Astrocyte (in vitro differentiated cells and primary cell): ENCODE measurements at regions not wholly inside any gene's neighbourhood (a gene's known extent, or its start where the extent isn't known, plus 50 kb on each side); places are given as distances from the start of the nearest gene placed in this dataset.

Source experiments
- DNase-seq: peaks from one replicate; pipeline ENCODE4 v3.0.0-alpha.2; 2010; ENCODE audit warnings: low read depth
- FAIRE-seq: peaks from 2 replicates; lab custom pipeline; 2011; peaks lifted over from hg19 to GRCh38; lab: Jason Lieb, UNC
- H2AFZ ChIP-seq: 2 replicates; pipeline ENCODE4 v1.6.0; 2012; ENCODE audit warnings: low read depth, low read length, inconsistent platforms
- H3K27ac ChIP-seq: 2 replicates; pipeline ENCODE4 v1.5.1; 2011; ENCODE audit warnings: low read depth, low read length, inconsistent platforms
- H3K27me3 ChIP-seq: 2 replicates; pipeline ENCODE4 v1.6.0; 2011; ENCODE audit warnings: low read length, inconsistent platforms; ENCODE audit not compliant: insufficient read depth
- H3K36me3 ChIP-seq: 2 replicates; pipeline ENCODE4 v1.5.1; 2011; ENCODE audit warnings: low read length, inconsistent platforms; ENCODE audit not compliant: insufficient read depth
- H3K4me1 ChIP-seq: 2 replicates; pipeline ENCODE4 v1.5.1; 2011; ENCODE audit warnings: low read length, inconsistent platforms; ENCODE audit not compliant: insufficient read depth
- H3K4me2 ChIP-seq: 2 replicates; pipeline ENCODE4 v1.6.0; 2012; ENCODE audit warnings: low read length, inconsistent platforms
- H3K4me3 ChIP-seq: 2 replicates; pipeline ENCODE4 v1.5.1; 2011; ENCODE audit warnings: low read depth, mild to moderate bottlenecking, low read length, inconsistent platforms; ENCODE audit not compliant: insufficient read depth
- H3K79me2 ChIP-seq: 2 replicates; pipeline ENCODE4 v1.6.0; 2012; ENCODE audit warnings: mild to moderate bottlenecking, low read length, inconsistent platforms; ENCODE audit not compliant: insufficient read depth
- H3K9ac ChIP-seq: 2 replicates; pipeline ENCODE4 v1.6.0; 2012; ENCODE audit warnings: mild to moderate bottlenecking, low read length, inconsistent platforms
- H3K9me3 ChIP-seq: 2 replicates; pipeline ENCODE4 v1.5.1; 2012; ENCODE audit warnings: low read depth, mild to moderate bottlenecking, low read length, inconsistent platforms; ENCODE audit not compliant: insufficient read depth
- H4K20me1 ChIP-seq: 2 replicates; pipeline ENCODE4 v1.6.0; 2012; ENCODE audit warnings: low read length, inconsistent platforms; ENCODE audit not compliant: insufficient read depth
- H3K27ac Mint-ChIP-seq: one replicate; pipeline ENCODE4 v1.8.0; 2021; ENCODE audit warnings: mild to moderate bottlenecking, mixed read lengths; ENCODE audit not compliant: unreplicated experiment
- H3K27me3 Mint-ChIP-seq: one replicate; pipeline ENCODE4 v1.8.0; 2021; ENCODE audit warnings: low read depth, mixed read lengths; ENCODE audit not compliant: unreplicated experiment
- H3K36me3 Mint-ChIP-seq: one replicate; pipeline ENCODE4 v1.8.0; 2021; ENCODE audit warnings: low read depth, mixed read lengths; ENCODE audit not compliant: unreplicated experiment
- H3K4me1 Mint-ChIP-seq: one replicate; pipeline ENCODE4 v1.8.0; 2021; ENCODE audit warnings: low read depth, mixed read lengths; ENCODE audit not compliant: unreplicated experiment
- H3K4me3 Mint-ChIP-seq: one replicate; pipeline ENCODE4 v1.8.0; 2021; ENCODE audit warnings: mild to moderate bottlenecking, moderate library complexity, mixed read lengths; ENCODE audit not compliant: unreplicated experiment
- H3K9me3 Mint-ChIP-seq: one replicate; pipeline ENCODE4 v1.8.0; 2021; ENCODE audit warnings: mild to moderate bottlenecking, mixed read lengths; ENCODE audit not compliant: unreplicated experiment
- CTCF ChIP-seq: IDR thresholded peaks from 2 replicates; pipeline ENCODE4 v1.5.1; 2011; ENCODE audit warnings: low read depth, mild to moderate bottlenecking, inconsistent platforms, low read length, moderate library complexity; ENCODE audit not compliant: insufficient read depth
- EZH2 ChIP-seq: IDR thresholded peaks from 2 replicates; pipeline ENCODE4 v1.6.1; 2012; ENCODE audit warnings: mild to moderate bottlenecking, low read length, inconsistent platforms; ENCODE audit not compliant: insufficient read depth

DNA sequence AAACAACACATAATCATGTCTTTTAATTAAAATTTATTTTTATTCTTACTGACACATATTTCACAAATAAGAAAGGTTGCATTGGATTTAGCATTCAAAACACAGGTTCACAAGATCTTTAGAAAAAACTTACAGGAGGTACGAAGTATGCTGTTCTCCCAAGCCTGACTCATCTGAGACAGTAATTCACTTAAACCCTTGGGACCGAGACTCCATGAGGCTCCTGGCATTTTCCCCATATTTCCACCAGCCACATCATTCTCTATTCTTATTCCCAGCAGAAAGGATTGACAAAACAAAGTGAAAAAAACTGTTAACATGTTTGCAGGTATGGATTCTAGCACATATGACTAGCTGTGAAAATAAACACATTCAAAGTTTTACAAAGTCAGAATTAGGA, 52.6 kb downstream of the CNTN3 start:
- Mint-ChIP-seq H3K27me3 (peaks cover 2% of the 10 kb centered on the region), H3K4me3 (no peak overlapping the region), H3K36me3 (peaks cover 2% of the 10 kb centered on the region), H3K27ac (no peak overlapping the region), H3K4me1 (peaks cover 2% of the 10 kb centered on the region), H3K9me3 (peaks cover 6% of the 10 kb centered on the region)
- Histone ChIP-seq H3K4me2 (no peak overlapping the region), H3K27ac (no peak overlapping the region), H3K79me2 (no peaks in the 10 kb centered on the region), H3K4me3 (no peak overlapping the region), H3K36me3 (no peaks in the 10 kb centered on the region), H3K9me3 (peaks cover 4% of the 10 kb centered on the region), H2AFZ (no peak overlapping the region), H3K4me1 (no peaks in the 10 kb centered on the region), H3K27me3 (no peaks in the 10 kb centered on the region), H4K20me1 (no peaks in the 10 kb centered on the region), H3K9ac (no peak overlapping the region)
- no peak for DNase-seq
- no peak for FAIRE-seq
- no peak for TF ChIP-seq CTCF
- no peak for TF ChIP-seq EZH2

DNA sequence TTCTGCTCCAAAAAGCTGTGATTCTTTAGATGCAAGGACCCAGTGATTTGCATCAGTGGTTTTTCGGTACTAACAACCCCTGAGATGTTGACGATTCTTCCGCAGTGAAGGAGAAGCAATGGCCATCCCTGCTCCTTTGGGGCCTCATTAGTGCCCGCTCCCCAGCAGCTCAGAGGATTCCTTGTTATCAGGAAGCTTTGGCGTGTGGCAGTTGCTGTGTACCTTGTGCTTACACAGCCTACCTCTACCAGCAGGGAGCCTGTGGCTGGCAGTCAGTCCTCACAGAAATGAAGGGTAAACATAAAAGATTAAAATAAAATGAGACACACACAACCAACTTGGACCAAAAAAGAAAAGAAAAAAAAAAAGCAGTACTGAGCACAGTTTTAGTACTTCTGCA, 55.2 kb downstream of the CNTN3 start:
- no peak overlapping the region for H2AFZ ChIP-seq
- Mint-ChIP-seq H3K4me1 (peaks cover 2% of the 10 kb centered on the region), H3K9me3 (peaks cover 3% of the 10 kb centered on the region), H3K27ac (no peak overlapping the region), H3K4me3 (no peak overlapping the region), H3K27me3 (no peaks in the 10 kb centered on the region), H3K36me3 (no peaks in the 10 kb centered on the region)
- H3K27ac ChIP-seq: no peak overlapping the region
- H3K79me2 ChIP-seq: no peaks in the 10 kb centered on the region
- H4K20me1 ChIP-seq: no peaks in the 10 kb centered on the region
- H3K4me3 ChIP-seq: no peak overlapping the region
- H3K9me3 ChIP-seq: no peaks in the 10 kb centered on the region
- no peak overlapping the region for H3K4me2 ChIP-seq
- H3K36me3 ChIP-seq: no peaks in the 10 kb centered on the region
- H3K4me1 ChIP-seq: no peaks in the 10 kb centered on the region
- H3K9ac ChIP-seq: no peak overlapping the region
- no peak for FAIRE-seq
- no peaks in the 10 kb centered on the region for H3K27me3 ChIP-seq
- TF ChIP-seq CTCF (no peak), EZH2 (no peak)
- no peak for DNase-seq

DNA sequence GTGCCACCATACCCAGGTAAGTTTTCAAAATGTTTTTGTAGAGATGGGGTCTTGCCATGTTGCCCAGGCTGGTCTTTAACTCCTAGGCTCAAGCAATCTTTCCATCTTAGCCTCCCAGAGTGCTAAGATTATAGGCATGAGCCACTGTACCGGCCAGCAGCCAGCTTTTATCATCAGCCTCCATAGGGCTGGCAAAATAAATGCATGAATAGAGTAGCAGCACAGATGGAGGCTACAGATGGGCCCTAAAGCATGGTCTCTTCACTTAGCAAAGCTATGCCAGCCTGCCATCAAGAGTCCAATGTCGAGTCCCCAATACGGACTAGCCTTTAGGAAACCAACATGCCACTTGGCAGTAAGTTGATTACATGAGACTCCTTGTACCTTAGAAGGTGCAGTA, 63.8 kb downstream of the CNTN3 start:
- H4K20me1 ChIP-seq: no peaks in the 10 kb centered on the region
- Mint-ChIP-seq H3K4me1 (peaks cover 2% of the 10 kb centered on the region), H3K9me3 (peaks cover 5% of the 10 kb centered on the region), H3K36me3 (no peaks in the 10 kb centered on the region), H3K27ac (no peak overlapping the region), H3K4me3 (no peak overlapping the region), H3K27me3 (no peaks in the 10 kb centered on the region)
- H3K27me3 ChIP-seq: no peaks in the 10 kb centered on the region
- H3K9ac ChIP-seq: no peak overlapping the region
- H3K79me2 ChIP-seq: no peaks in the 10 kb centered on the region
- no peaks in the 10 kb centered on the region for H3K9me3 ChIP-seq
- H2AFZ ChIP-seq: no peak overlapping the region
- FAIRE-seq (no peak), DNase-seq (no peak)
- H3K4me1 ChIP-seq: no peaks in the 10 kb centered on the region
- H3K4me2 ChIP-seq: no peak overlapping the region
- TF ChIP-seq EZH2 (no peak), CTCF (no peak)
- no peaks in the 10 kb centered on the region for H3K36me3 ChIP-seq
- H3K4me3 ChIP-seq: no peak overlapping the region
- H3K27ac ChIP-seq: no peak overlapping the region
